C1 segment of cervical spinal cord (tissue), 14 donors: ENCODE measurements at regions not wholly inside any gene's neighbourhood (a gene's known extent, or its start where the extent isn't known, plus 50 kb on each side); places are given as distances from the start of the nearest gene placed in this dataset.

ENCODE experiments used
- DNase-seq, 14 donors: peaks; one replicate each; lab custom pipeline; 2025; lab: John Stamatoyannopoulos, UW

- no peak for DNase-seq
Observed at GRCh38 chr14:61625165-61625564, 70.1 kb upstream of the HIF1A start.

- no peak for DNase-seq
Observed at GRCh38 chr14:61627612-61628011, 67.7 kb upstream of the HIF1A start.

- no peak for DNase-seq
Observed at GRCh38 chr14:61628016-61628725, 67.1 kb upstream of the HIF1A start.

- no peak for DNase-seq
Observed at GRCh38 chr14:61630399-61631044, 64.8 kb upstream of the HIF1A start.

- no peak for DNase-seq
Observed at GRCh38 chr14:61631045-61631687, 64.1 kb upstream of the HIF1A start.

- no peak for DNase-seq
Observed at GRCh38 chr14:61632401-61632800, 62.9 kb upstream of the HIF1A start.

GRCh38 chr14:61632807-61633206 is 62.5 kb upstream of the HIF1A start:
- peak in 1 of 14 donors; percentile 13 for DNase-seq

- DNase-seq = no peak
Observed at GRCh38 chr14:61636291-61636690, 59.0 kb upstream of the HIF1A start.

- no peak for DNase-seq
Observed at GRCh38 chr14:61636779-61637178, 58.5 kb upstream of the HIF1A start.

GRCh38 chr14:61638595-61639387 is 56.5 kb upstream of the HIF1A start:
- DNase-seq = no peak

- DNase-seq = peak in 2 of 14 donors; percentile 1 to 14
Observed at GRCh38 chr14:61640158-61641136, 54.9 kb upstream of the HIF1A start.

- no peak for DNase-seq
Observed at GRCh38 chr14:61641914-61642613, 53.2 kb upstream of the HIF1A start.

- DNase-seq = no peak
Observed at GRCh38 chr14:61642614-61642982, 52.7 kb upstream of the HIF1A start.

GRCh38 chr14:61643555-61643954 is 51.8 kb upstream of the HIF1A start:
- no peak for DNase-seq

- DNase-seq = no peak
Observed at GRCh38 chr14:61644175-61644574, 51.1 kb upstream of the HIF1A start.

- peak in 1 of 14 donors; percentile 70 for DNase-seq
Observed at GRCh38 chr14:61644834-61645233, 50.5 kb upstream of the HIF1A start.

- DNase-seq = no peak
Observed at GRCh38 chr14:61645247-61645646, 50.1 kb upstream of the HIF1A start.
